IMR-90 (cell line): ENCODE measurements at regions not wholly inside any gene's neighbourhood (a gene's known extent, or its start where the extent isn't known, plus 50 kb on each side); places are given as distances from the start of the nearest gene placed in this dataset.

Experiments used
- ATAC-seq: fragments of 200-7000 bp; cut with Tn5 transposase; 2 replicates; pipeline ENCODE4 v1.9.1; 2020; ENCODE audit warnings: low read depth, mild to moderate bottlenecking, moderate library complexity
- BruUV-seq: library from RNA; stranded (reverse); fragments of 400-500 nt; replicated peaks from 2 replicates; lab custom pipeline; 2021; lab: Mats Ljungman, UMichigan
- CTCF ChIA-PET: fragments of 300-600 bp; formaldehyde crosslinking; extraction: SDS; loops from one replicate; lab custom pipeline; 2021; ENCODE audit warnings: antibody characterized with exemption; lab: Yijun Ruan, JAX
- POLR2A ChIA-PET: fragments of 300-600 bp; sonication (Branson Sonifier 250); formaldehyde crosslinking; loops from one replicate; lab custom pipeline; 2022; ENCODE audit warnings: antibody characterized with exemption; ENCODE audit not compliant: unreplicated experiment; lab: Charles Lee
- DNase-seq: peaks from one replicate; pipeline ENCODE4 v3.0.0; 2013
- H2AFZ ChIP-seq: replicated peaks from 2 replicates; pipeline ENCODE3; 2013; ENCODE audit warnings: low read length, mild to moderate bottlenecking; ENCODE audit not compliant: poor library complexity
- H2AK5ac ChIP-seq: 2 replicates; pipeline ENCODE4 v1.6.1; 2013; ENCODE audit warnings: low read depth, low read length, inconsistent platforms
- H2AK9ac ChIP-seq: replicated peaks from 2 replicates; pipeline ENCODE3; 2013; ENCODE audit warnings: mild to moderate bottlenecking, low read depth, low read length, moderate library complexity; ENCODE audit not compliant: poor library complexity
- H2BK120ac ChIP-seq: 2 replicates; pipeline ENCODE4 v1.6.1; 2013; ENCODE audit warnings: low read depth, low read length, inconsistent platforms
- H2BK15ac ChIP-seq: 3 replicates; pipeline ENCODE4 v1.6.1; 2013; ENCODE audit warnings: low read depth, low read length, inconsistent platforms
- H2BK20ac ChIP-seq: 2 replicates; pipeline ENCODE4 v1.6.1; 2013; ENCODE audit warnings: low read depth, mild to moderate bottlenecking, inconsistent platforms, low read length, moderate library complexity
- H2BK5ac ChIP-seq: 2 replicates; pipeline ENCODE4 v1.6.1; 2013; ENCODE audit warnings: mild to moderate bottlenecking, low read depth, low read length, inconsistent platforms; ENCODE audit not compliant: poor library complexity, severe bottlenecking
- H3K14ac ChIP-seq: replicated peaks from 2 replicates; pipeline ENCODE4 v1.6.1; 2013; ENCODE audit warnings: low read depth, low read length, inconsistent platforms
- H3K18ac ChIP-seq: 2 replicates; pipeline ENCODE4 v1.6.1; 2013; ENCODE audit warnings: low read depth, low read length, control low read depth
- H3K23ac ChIP-seq: 2 replicates; pipeline ENCODE4 v1.6.1; 2013; ENCODE audit warnings: low read depth, low read length, inconsistent platforms
- H3K27ac ChIP-seq: 2 replicates; pipeline ENCODE4 v1.5.1; 2013; ENCODE audit warnings: mild to moderate bottlenecking, control low read depth, low read length; ENCODE audit not compliant: insufficient read depth
- H3K27me3 ChIP-seq: 2 replicates; pipeline ENCODE4 v1.6.1; 2013; ENCODE audit warnings: low read length; ENCODE audit not compliant: control insufficient read depth, insufficient read depth
- H3K36me3 ChIP-seq: 2 replicates; pipeline ENCODE4 v1.6.1; 2013; ENCODE audit warnings: low read length, mixed read lengths; ENCODE audit not compliant: control insufficient read depth, insufficient read depth
- H3K4ac ChIP-seq: 2 replicates; pipeline ENCODE4 v1.6.1; 2013; ENCODE audit warnings: low read depth, low read length, inconsistent platforms
- H3K4me1 ChIP-seq: 2 replicates; pipeline ENCODE4 v1.6.1; 2013; ENCODE audit warnings: low read length, mixed read lengths; ENCODE audit not compliant: control insufficient read depth, insufficient read depth
- H3K4me2 ChIP-seq: 2 replicates; pipeline ENCODE4 v1.6.1; 2013; ENCODE audit warnings: low read depth, mild to moderate bottlenecking, control low read depth, low read length, moderate library complexity
- H3K4me3 ChIP-seq: 2 replicates; pipeline ENCODE4 v1.5.1; 2013; ENCODE audit warnings: low read depth, mild to moderate bottlenecking, control low read depth, low read length, moderate library complexity; ENCODE audit not compliant: insufficient read depth
- H3K56ac ChIP-seq: 2 replicates; pipeline ENCODE4 v1.6.1; 2013; ENCODE audit warnings: low read length, inconsistent platforms; ENCODE audit not compliant: insufficient read depth; ENCODE audit errors: extremely low read depth
- H3K79me1 ChIP-seq, 2 experiments: 2 replicates each; pipeline ENCODE4 v1.6.1; 2013; ENCODE audit warnings: low read length in 2 of 2, inconsistent platforms in 1 of 2, low read depth in 1 of 2
- H3K9ac ChIP-seq: 2 replicates; pipeline ENCODE4 v1.6.1; 2013; ENCODE audit warnings: low read depth, low read length, control low read depth
- H3K9me1 ChIP-seq: 2 replicates; pipeline ENCODE4 v1.6.1; 2013; ENCODE audit warnings: low read length, inconsistent platforms; ENCODE audit not compliant: insufficient read depth
- H3K9me3 ChIP-seq: 2 replicates; pipeline ENCODE4 v1.6.1; 2013; ENCODE audit warnings: low read length; ENCODE audit not compliant: control insufficient read depth, insufficient read depth
- H4K20me1 ChIP-seq: 2 replicates; pipeline ENCODE4 v1.6.1; 2013; ENCODE audit warnings: low read length, inconsistent platforms; ENCODE audit not compliant: insufficient read depth
- H4K5ac ChIP-seq: 2 replicates; pipeline ENCODE4 v1.6.1; 2013; ENCODE audit warnings: mild to moderate bottlenecking, low read depth, low read length, control low read depth
- H4K8ac ChIP-seq, 2 experiments: 2 replicates each; pipeline ENCODE4 v1.6.1; 2013; ENCODE audit warnings: low read depth in 2 of 2, low read length in 2 of 2, control low read depth in 1 of 2, inconsistent platforms in 1 of 2
- H4K91ac ChIP-seq: 2 replicates; pipeline ENCODE4 v1.6.1; 2013; ENCODE audit warnings: low read depth, low read length, inconsistent platforms; ENCODE audit not compliant: insufficient read depth
- CEBPB ChIP-seq: IDR thresholded peaks from 2 replicates; pipeline ENCODE4 v1.6.1; 2012; ENCODE audit warnings: low read depth, low read length, improper control_type of control experiment
- CHD1 ChIP-seq: IDR thresholded peaks from 2 replicates; pipeline ENCODE4 v1.6.1; 2012; ENCODE audit warnings: low read depth, low read length, improper control_type of control experiment
- FOS ChIP-seq: fragments of 150-350 bp; IDR thresholded peaks from 2 replicates; pipeline ENCODE4 v1.6.1; 2016; ENCODE audit warnings: low read depth, low read length
- MAFK ChIP-seq: IDR thresholded peaks from 2 replicates; pipeline ENCODE4 v1.6.1; 2012; ENCODE audit warnings: low read depth, low read length, improper control_type of control experiment
- MAZ ChIP-seq: IDR thresholded peaks from 2 replicates; pipeline ENCODE4 v1.6.1; 2012; ENCODE audit warnings: low read depth, mild to moderate bottlenecking, low read length, improper control_type of control experiment, moderate library complexity, borderline replicate concordance
- MXI1 ChIP-seq: IDR thresholded peaks from 2 replicates; pipeline ENCODE4 v1.6.1; 2012; ENCODE audit warnings: low read depth, mild to moderate bottlenecking, low read length, moderate library complexity, borderline replicate concordance
- NFE2L2 ChIP-seq: fragments of 150-350 bp; IDR thresholded peaks from 2 replicates; pipeline ENCODE4 v1.6.1; 2016; ENCODE audit warnings: low read depth, mild to moderate bottlenecking, low read length
- RCOR1 ChIP-seq: IDR thresholded peaks from 2 replicates; pipeline ENCODE4 v1.6.1; 2012; ENCODE audit warnings: mild to moderate bottlenecking, low read length, improper control_type of control experiment; ENCODE audit not compliant: insufficient replicate concordance
- RFX5 ChIP-seq: IDR thresholded peaks from 2 replicates; pipeline ENCODE4 v1.8.0; 2012; ENCODE audit warnings: low read depth, mild to moderate bottlenecking, low read length, moderate library complexity
- SMC3 ChIP-seq: fragments of 150-350 bp; IDR thresholded peaks from 2 replicates; pipeline ENCODE4 v1.6.1; 2016; ENCODE audit warnings: low read depth, mild to moderate bottlenecking, antibody characterized with exemption, low read length, moderate library complexity
- USF2 ChIP-seq: fragments of 150-350 bp; IDR thresholded peaks from 2 replicates; pipeline ENCODE4 v1.6.1; 2017; ENCODE audit warnings: mild to moderate bottlenecking, antibody characterized with exemption, low read length, low read depth
- WGBS, 2 experiments: methylation state at CpG; one replicate each; pipeline versions ENCODE4 v1.1.5 to v1.1.7; 2013; ENCODE audit warnings: missing lambda C conversion rate in 2 of 2; ENCODE audit not compliant: insufficient read length in 1 of 2; ENCODE audit errors: extremely low coverage in 2 of 2; 5-methylcytosine and 5-hydroxymethylcytosine counted together
- dilution Hi-C: fragments of 300-500 bp; cut with HindIII; formaldehyde crosslinking; loops from one replicate; pipeline ENCODE4 v1.14.3; 2018; ENCODE audit warnings: low sequenced_read_pairs; ENCODE audit not compliant: unreplicated experiment
- in situ Hi-C: fragments of 300-500 bp; cut with MboI; formaldehyde crosslinking; loops from 3 replicates; pipeline ENCODE4 v1.14.3; 2019; ENCODE audit warnings: low sequenced_read_pairs, inconsistent platforms, mixed read lengths
- intact Hi-C: fragments of 100-400 bp; cut with micrococcal nuclease; formaldehyde crosslinking; loops from 2 replicates; pipeline ENCODE4 v1.10.0; 2022

GRCh38 chr2:204225671-204226073 lies 289.1 kb downstream of the ICOS start:
- Histone ChIP-seq H2BK5ac (no peak overlapping the region), H4K91ac (no peak overlapping the region), H3K27me3 (peaks cover 33% of the 10 kb centered on the region), H2BK15ac (no peak overlapping the region), H2BK120ac (no peak overlapping the region), H2AK9ac (no peak overlapping the region), H4K20me1 (no peaks in the 10 kb centered on the region), H3K9ac (no peak overlapping the region), H2AFZ (no peak overlapping the region), H3K79me1 (no peaks in the 10 kb centered on the region), H3K4me3 (no peak overlapping the region), H3K27ac (no peak overlapping the region), H4K8ac (no peak overlapping the region), H2AK5ac (no peak overlapping the region), H3K4ac (no peak overlapping the region), H3K4me2 (no peak overlapping the region; the same call in 1 of the 2 replicates), H3K36me3 (no peaks in the 10 kb centered on the region), H4K5ac (no peak overlapping the region), H3K18ac (no peak overlapping the region), H3K4me1 (peaks cover 2% of the 10 kb centered on the region; the same call in 1 of the 2 replicates), H3K9me3 (no peaks in the 10 kb centered on the region), H3K9me1 (no peaks in the 10 kb centered on the region), H3K14ac (no peak overlapping the region), H2BK20ac (no peak overlapping the region), H3K23ac (no peak overlapping the region), H3K56ac (no peak overlapping the region)
- DNase-seq (no peak), ATAC-seq (no peak)
- CTCF ChIA-PET, result no interaction called here
- POLR2A ChIA-PET, result no interaction called here
- dilution Hi-C loops, result no loop called here
- intact Hi-C loops, result no loop called here
- no TSS peak for BruUV-seq
- TF ChIP-seq CEBPB (no peak), MAZ (no peak), MXI1 (no peak), USF2 (no peak), RFX5 (no peak), SMC3 (no peak), NFE2L2 (no peak), MAFK (no peak), FOS (no peak), CHD1 (no peak), RCOR1 (no peak)
- in situ Hi-C loops, result no loop called here
- WGBS, 2 experiments, result no CpG with 5 or more reads among the region's 2 CpGs
